Stimulated activated effector memory CD8-positive, alpha-beta T cell treated with anti-CD3 and anti-CD28 coated beads, Interleukin-12 subunit alpha, Interleukin-12 subunit beta, amount 100 ng/mL, for 72 hours (primary cell): ENCODE measurements at regions not wholly inside any gene's neighbourhood (a gene's known extent, or its start where the extent isn't known, plus 50 kb on each side); places are given as distances from the start of the nearest gene placed in this dataset.

Experiments
- ATAC-seq: fragments of 150-1000 bp; cut with Tn5 transposase; 2 replicates; pipeline ENCODE4 v1.10.0; 2021
- DNase-seq, 2 donors: peaks; one replicate each; pipeline ENCODE4 v3.0.0; 2021 to 2022; ENCODE audit warnings: low spot score in 2 of 2
- H3K27ac Mint-ChIP-seq: one replicate; pipeline ENCODE4 v1.8.0; 2022; ENCODE audit warnings: mild to moderate bottlenecking, mixed read lengths
- H3K36me3 Mint-ChIP-seq: one replicate; pipeline ENCODE4 v1.8.0; 2022; ENCODE audit warnings: mild to moderate bottlenecking, mixed read lengths
- H3K4me1 Mint-ChIP-seq: one replicate; pipeline ENCODE4 v1.8.0; 2022; ENCODE audit warnings: mixed read lengths
- H3K4me3 Mint-ChIP-seq: one replicate; pipeline ENCODE4 v1.8.0; 2022; ENCODE audit warnings: mild to moderate bottlenecking, mixed read lengths
- H3K9me3 Mint-ChIP-seq: one replicate; pipeline ENCODE4 v1.8.0; 2022; ENCODE audit warnings: mixed read lengths

DNA sequence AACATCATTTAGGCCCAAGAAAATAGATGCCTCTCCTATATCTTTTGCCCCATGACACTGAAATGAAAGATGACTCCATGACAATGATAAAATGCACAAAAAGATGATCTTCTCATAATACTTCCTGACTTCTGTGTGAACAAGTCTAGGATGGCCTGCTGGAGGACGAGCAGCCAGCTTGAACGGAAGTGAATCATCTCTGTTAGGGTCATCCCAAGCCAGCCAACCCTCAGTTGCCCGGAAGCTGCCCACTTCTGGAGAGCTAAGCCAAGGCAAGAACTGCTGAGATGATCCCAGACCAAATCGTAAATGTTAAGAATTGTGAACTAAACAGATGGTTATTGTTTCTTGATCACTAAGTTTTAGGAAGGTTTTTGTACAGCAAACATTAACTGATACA is 249.7 kb upstream of the HS3ST5 start:
- Mint-ChIP-seq H3K4me1 (no peaks in the 10 kb centered on the region), H3K36me3 (no peaks in the 10 kb centered on the region), H3K4me3 (no peak overlapping the region), H3K9me3 (peaks cover 19% of the 10 kb centered on the region), H3K27ac (no peak overlapping the region)
- DNase-seq: no peak
- ATAC-seq: no peak

GRCh38 chr6:114588726-114589125 is 245.9 kb upstream of the HS3ST5 start:
- DNase-seq: no peak
- no peak overlapping the region for H3K4me3 Mint-ChIP-seq
- no peak overlapping the region for H3K27ac Mint-ChIP-seq
- H3K36me3 Mint-ChIP-seq: no peaks in the 10 kb centered on the region
- H3K9me3 Mint-ChIP-seq: peaks cover 20% of the 10 kb centered on the region
- H3K4me1 Mint-ChIP-seq: no peaks in the 10 kb centered on the region
- ATAC-seq: no peak

DNA sequence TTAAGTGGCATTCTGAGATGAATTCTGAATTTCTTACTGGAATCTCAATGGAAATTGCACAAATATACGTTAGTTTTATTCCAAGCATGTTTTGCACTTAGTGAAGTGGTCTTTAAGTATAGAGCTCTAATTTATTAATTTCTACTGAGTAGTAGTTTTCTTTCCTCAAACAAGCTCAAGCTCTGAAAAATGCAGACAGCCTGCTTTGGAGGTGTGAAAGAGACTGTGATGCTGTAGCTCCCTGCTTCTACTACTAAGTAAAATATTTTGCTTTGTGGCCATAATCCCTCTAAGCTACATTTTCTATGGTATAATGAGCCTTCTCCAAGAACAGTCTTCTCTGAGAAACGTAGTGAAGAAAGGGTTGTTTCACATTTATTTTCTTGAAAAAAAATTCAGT is 243.5 kb upstream of the HS3ST5 start:
- Mint-ChIP-seq H3K27ac (no peak overlapping the region), H3K4me3 (no peak overlapping the region), H3K4me1 (no peaks in the 10 kb centered on the region), H3K36me3 (no peaks in the 10 kb centered on the region), H3K9me3 (peaks cover 24% of the 10 kb centered on the region)
- no peak for ATAC-seq
- DNase-seq: no peak

DNA sequence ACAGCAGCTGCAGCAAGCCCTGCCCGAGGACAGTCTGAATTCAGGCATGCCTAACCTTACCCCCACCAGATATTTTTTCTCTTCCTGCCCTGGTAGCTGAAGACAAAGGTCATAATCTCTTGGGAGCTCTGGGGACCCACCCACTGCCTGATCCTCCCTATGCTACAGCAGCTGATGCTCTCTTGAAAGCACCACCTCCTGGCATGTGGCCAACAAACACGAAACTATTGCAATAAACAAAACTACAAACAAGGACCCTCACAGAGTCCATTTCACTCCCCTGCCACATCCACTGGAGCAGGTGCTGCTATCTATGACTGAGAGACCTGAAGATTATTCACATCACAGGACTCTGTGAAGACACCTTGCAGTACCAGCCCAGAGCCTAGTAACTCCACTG is 238.5 kb upstream of the HS3ST5 start:
- Mint-ChIP-seq H3K9me3 (peaks cover 32% of the 10 kb centered on the region), H3K27ac (no peak overlapping the region), H3K4me1 (no peaks in the 10 kb centered on the region), H3K4me3 (no peak overlapping the region), H3K36me3 (no peaks in the 10 kb centered on the region)
- ATAC-seq (no peak), DNase-seq (no peak)

GRCh38 chr6:114580882-114581281 is 238.1 kb upstream of the HS3ST5 start:
- Mint-ChIP-seq H3K4me3 (no peak overlapping the region), H3K36me3 (no peaks in the 10 kb centered on the region), H3K4me1 (no peaks in the 10 kb centered on the region), H3K9me3 (peaks cover 32% of the 10 kb centered on the region), H3K27ac (no peak overlapping the region)
- DNase-seq (no peak), ATAC-seq (no peak)

- H3K9me3 Mint-ChIP-seq: peaks cover 30% of the 10 kb centered on the region
- no peak overlapping the region for H3K27ac Mint-ChIP-seq
- H3K4me1 Mint-ChIP-seq: no peaks in the 10 kb centered on the region
- no peak overlapping the region for H3K4me3 Mint-ChIP-seq
- ATAC-seq (no peak), DNase-seq (no peak)
- H3K36me3 Mint-ChIP-seq: no peaks in the 10 kb centered on the region
These were observed 236.7 kb upstream of the HS3ST5 start for GRCh38 chr6:114579486-114579885.

GRCh38 chr6:114577109-114577508 is 234.3 kb upstream of the HS3ST5 start:
- ATAC-seq: no peak

DNA sequence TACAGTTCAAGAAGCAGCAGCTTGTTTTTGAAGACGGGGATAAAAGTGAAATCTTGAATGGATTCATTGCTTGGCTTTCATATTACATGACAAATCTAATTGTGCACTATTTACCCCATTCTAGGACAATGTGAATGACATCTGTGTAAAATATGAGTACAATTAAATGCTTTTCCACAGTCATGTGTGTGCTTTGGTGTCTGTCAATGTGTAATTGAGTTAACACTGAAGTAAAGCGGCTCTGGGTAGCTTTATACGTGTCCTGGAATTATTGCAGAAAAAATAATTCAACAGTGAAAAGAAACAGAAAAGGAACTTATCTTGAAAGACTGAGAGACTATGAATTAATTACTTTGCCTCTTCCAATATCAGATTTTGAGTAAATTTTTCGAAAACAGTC is 233.5 kb upstream of the HS3ST5 start:
- no peak for DNase-seq
- Mint-ChIP-seq H3K27ac (no peak overlapping the region), H3K4me1 (no peaks in the 10 kb centered on the region), H3K4me3 (no peak overlapping the region), H3K36me3 (no peaks in the 10 kb centered on the region), H3K9me3 (peaks cover 22% of the 10 kb centered on the region)
- no peak for ATAC-seq

More at GRCh38 chr6:114577109-114577508, 234.3 kb upstream of the HS3ST5 start:
- H3K4me3 Mint-ChIP-seq: no peak overlapping the region
- no peak overlapping the region for H3K27ac Mint-ChIP-seq
- peaks cover 26% of the 10 kb centered on the region for H3K9me3 Mint-ChIP-seq
- H3K36me3 Mint-ChIP-seq: no peaks in the 10 kb centered on the region
- no peaks in the 10 kb centered on the region for H3K4me1 Mint-ChIP-seq
- no peak for DNase-seq

DNA sequence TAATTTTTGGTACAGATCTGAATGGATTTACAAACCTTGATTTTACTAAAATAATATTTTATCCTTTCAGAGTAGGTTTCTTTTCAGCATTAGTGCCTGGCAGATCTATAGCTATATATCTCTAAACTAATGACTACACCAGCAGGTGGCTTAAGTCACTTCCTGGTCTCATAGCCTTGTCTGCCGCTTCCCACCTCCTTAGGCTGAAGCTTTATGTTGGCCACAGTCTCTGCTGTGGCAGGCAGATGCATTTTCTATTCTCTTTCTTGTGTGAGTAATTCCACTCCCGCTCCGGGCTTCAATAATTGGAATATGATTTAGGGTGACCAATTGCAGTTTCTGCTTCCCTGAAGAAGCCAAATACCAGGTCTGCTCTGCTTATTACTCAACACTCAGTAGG is 226.8 kb upstream of the HS3ST5 start:
- ATAC-seq: no peak
- no peak for DNase-seq
- Mint-ChIP-seq H3K4me3 (no peak overlapping the region), H3K9me3 (peaks cover 11% of the 10 kb centered on the region), H3K36me3 (no peaks in the 10 kb centered on the region), H3K4me1 (no peaks in the 10 kb centered on the region), H3K27ac (no peak overlapping the region)

DNA sequence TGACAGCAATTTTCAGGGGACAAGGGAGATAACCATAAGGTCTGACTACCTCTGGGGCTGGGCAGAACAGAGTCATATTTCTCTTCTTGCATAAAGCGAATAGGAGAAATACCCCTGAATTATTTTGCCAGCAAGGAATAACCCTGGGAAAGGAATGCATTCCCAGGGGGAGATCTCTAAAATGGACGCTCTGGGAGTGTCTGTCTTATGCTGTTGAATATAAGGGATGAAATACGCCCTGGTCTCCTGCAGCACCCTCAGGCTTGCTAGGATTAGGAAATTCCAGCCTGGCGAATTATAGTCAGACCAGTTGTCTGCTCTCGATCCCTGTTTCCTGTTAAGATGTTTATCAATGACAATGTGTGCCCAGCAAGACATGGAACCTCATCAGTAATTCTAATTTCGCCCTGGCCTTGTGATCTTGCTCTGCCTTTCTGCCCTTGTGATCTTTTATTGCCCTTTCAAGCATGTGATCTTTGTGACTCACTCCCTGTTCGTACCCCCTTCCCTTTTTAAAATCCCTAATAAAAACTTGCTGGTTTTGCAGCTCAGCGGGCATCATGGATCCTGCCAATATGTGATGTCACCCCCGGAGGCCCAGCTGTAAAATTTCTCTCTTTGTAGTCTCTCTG is 221.6 kb upstream of the HS3ST5 start:
- no peak overlapping the region for H3K4me3 Mint-ChIP-seq
- H3K27ac Mint-ChIP-seq: no peak overlapping the region
- no peaks in the 10 kb centered on the region for H3K36me3 Mint-ChIP-seq
- H3K9me3 Mint-ChIP-seq: peaks cover 26% of the 10 kb centered on the region
- no peak for DNase-seq
- H3K4me1 Mint-ChIP-seq: no peaks in the 10 kb centered on the region
- no peak for ATAC-seq

DNA sequence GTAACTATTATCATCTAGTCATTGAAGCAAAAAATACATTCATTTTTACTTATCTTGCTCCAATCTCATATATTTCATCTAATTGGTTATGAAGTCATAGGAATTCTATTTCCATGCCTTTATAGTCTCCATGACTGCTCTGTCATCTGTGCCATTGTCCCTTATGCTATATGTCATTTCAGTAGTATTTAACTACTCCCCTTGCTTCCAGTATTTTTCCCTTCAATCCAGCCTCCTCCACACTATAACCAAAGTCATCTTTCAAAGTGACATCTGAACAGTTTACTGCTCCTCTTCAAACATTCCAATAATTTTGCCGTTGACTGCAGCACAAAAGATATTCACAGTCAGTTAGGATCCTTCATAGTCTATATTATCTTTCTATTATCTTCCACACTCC is 216.6 kb upstream of the HS3ST5 start:
- no peak for ATAC-seq
- Mint-ChIP-seq H3K9me3 (peaks cover 16% of the 10 kb centered on the region), H3K27ac (no peak overlapping the region), H3K4me1 (no peaks in the 10 kb centered on the region), H3K4me3 (no peak overlapping the region), H3K36me3 (no peaks in the 10 kb centered on the region)
- no peak for DNase-seq

- H3K36me3 Mint-ChIP-seq: no peaks in the 10 kb centered on the region
- DNase-seq (no peak), ATAC-seq (no peak)
- H3K27ac Mint-ChIP-seq: no peak overlapping the region
- peaks cover 7% of the 10 kb centered on the region for H3K9me3 Mint-ChIP-seq
- no peaks in the 10 kb centered on the region for H3K4me1 Mint-ChIP-seq
- H3K4me3 Mint-ChIP-seq: no peak overlapping the region
These were observed 215.3 kb upstream of the HS3ST5 start for GRCh38 chr6:114558153-114558552.

- Mint-ChIP-seq H3K4me1 (no peaks in the 10 kb centered on the region), H3K27ac (no peak overlapping the region), H3K36me3 (no peaks in the 10 kb centered on the region), H3K4me3 (no peak overlapping the region), H3K9me3 (peaks cover 14% of the 10 kb centered on the region)
- no peak for ATAC-seq
- DNase-seq: no peak
These were observed 214.1 kb upstream of the HS3ST5 start for GRCh38 chr6:114556846-114557488.

DNA sequence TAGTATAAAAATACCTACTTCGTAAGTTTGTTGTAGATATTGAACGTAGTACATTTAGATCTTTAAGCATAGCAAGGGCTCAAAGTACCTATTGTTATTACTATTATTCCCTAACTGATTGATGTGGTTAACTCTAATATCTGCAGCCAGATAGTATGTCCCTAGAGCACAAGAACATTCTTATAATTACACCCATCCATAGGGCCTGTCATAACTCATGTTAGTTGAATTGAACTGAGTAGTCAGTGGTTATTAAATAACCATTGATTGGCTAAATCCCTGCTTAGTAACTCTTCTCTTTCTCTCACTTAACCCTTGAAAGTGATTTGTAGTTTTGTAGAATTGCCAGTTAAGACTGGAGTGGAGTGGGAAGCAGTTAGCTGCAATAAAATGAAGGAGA is 207.5 kb upstream of the HS3ST5 start:
- H3K4me3 Mint-ChIP-seq: no peak overlapping the region
- no peaks in the 10 kb centered on the region for H3K36me3 Mint-ChIP-seq
- DNase-seq: no peak
- no peak overlapping the region for H3K27ac Mint-ChIP-seq
- ATAC-seq: no peak
- H3K4me1 Mint-ChIP-seq: no peaks in the 10 kb centered on the region
- H3K9me3 Mint-ChIP-seq: peaks cover 19% of the 10 kb centered on the region

- Mint-ChIP-seq H3K9me3 (peaks cover 13% of the 10 kb centered on the region), H3K36me3 (no peaks in the 10 kb centered on the region), H3K4me1 (no peaks in the 10 kb centered on the region), H3K4me3 (no peak overlapping the region), H3K27ac (no peak overlapping the region)
- no peak for DNase-seq
- no peak for ATAC-seq
These were observed 200.9 kb upstream of the HS3ST5 start for GRCh38 chr6:114543696-114544095.

GRCh38 chr6:114541794-114542193 is 199.0 kb upstream of the HS3ST5 start:
- DNase-seq: no peak
- no peak overlapping the region for H3K27ac Mint-ChIP-seq
- peaks cover 13% of the 10 kb centered on the region for H3K9me3 Mint-ChIP-seq
- H3K4me3 Mint-ChIP-seq: no peak overlapping the region
- no peaks in the 10 kb centered on the region for H3K36me3 Mint-ChIP-seq
- ATAC-seq: no peak
- H3K4me1 Mint-ChIP-seq: no peaks in the 10 kb centered on the region
